BE2C (cell line): ENCODE measurements at regions not wholly inside any gene's neighbourhood (a gene's known extent, or its start where the extent isn't known, plus 50 kb on each side); places are given as distances from the start of the nearest gene placed in this dataset.

Source experiments
- DNase-seq: peaks from one replicate; pipeline ENCODE4 v3.0.0-alpha.2; 2020
- H3K27me3 ChIP-seq: fragments of 250-450 bp; sonication (Bioruptor Pico); 2 replicates; pipeline ENCODE4 v1.5.1; 2020; ENCODE audit warnings: mild to moderate bottlenecking
- H3K36me3 ChIP-seq: fragments of 250-450 bp; sonication (Bioruptor Pico); 2 replicates; pipeline ENCODE4 v1.5.1; 2020; ENCODE audit warnings: mild to moderate bottlenecking
- H3K4me1 ChIP-seq: fragments of 250-450 bp; sonication (Bioruptor Pico); 2 replicates; pipeline ENCODE4 v1.5.1; 2020
- H3K4me3 ChIP-seq: 2 replicates; pipeline ENCODE4 v1.5.1; 2011; ENCODE audit warnings: low read depth, low read length
- H3K9me3 ChIP-seq: fragments of 250-450 bp; sonication (Bioruptor Pico); 2 replicates; pipeline ENCODE4 v1.5.1; 2020
- TF ChIP-seq, protein P1 (sequence below): IDR thresholded peaks from 2 replicates; pipeline ENCODE4 v1.5.1; 2012; ENCODE audit warnings: mild to moderate bottlenecking, low read depth, low read length

GRCh38 chr20:24830649-24831048 is 118.4 kb upstream of the CST7 start:
- H3K4me3 ChIP-seq = no peak overlapping the region
- no peak for DNase-seq
- H3K4me1 ChIP-seq = no peaks in the 10 kb centered on the region
- TF ChIP-seq, protein P1, sequence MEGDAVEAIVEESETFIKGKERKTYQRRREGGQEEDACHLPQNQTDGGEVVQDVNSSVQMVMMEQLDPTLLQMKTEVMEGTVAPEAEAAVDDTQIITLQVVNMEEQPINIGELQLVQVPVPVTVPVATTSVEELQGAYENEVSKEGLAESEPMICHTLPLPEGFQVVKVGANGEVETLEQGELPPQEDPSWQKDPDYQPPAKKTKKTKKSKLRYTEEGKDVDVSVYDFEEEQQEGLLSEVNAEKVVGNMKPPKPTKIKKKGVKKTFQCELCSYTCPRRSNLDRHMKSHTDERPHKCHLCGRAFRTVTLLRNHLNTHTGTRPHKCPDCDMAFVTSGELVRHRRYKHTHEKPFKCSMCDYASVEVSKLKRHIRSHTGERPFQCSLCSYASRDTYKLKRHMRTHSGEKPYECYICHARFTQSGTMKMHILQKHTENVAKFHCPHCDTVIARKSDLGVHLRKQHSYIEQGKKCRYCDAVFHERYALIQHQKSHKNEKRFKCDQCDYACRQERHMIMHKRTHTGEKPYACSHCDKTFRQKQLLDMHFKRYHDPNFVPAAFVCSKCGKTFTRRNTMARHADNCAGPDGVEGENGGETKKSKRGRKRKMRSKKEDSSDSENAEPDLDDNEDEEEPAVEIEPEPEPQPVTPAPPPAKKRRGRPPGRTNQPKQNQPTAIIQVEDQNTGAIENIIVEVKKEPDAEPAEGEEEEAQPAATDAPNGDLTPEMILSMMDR = no peak
- H3K9me3 ChIP-seq = no peaks in the 10 kb centered on the region
- no peaks in the 10 kb centered on the region for H3K27me3 ChIP-seq
- H3K36me3 ChIP-seq = no peaks in the 10 kb centered on the region

- H3K27me3 ChIP-seq = no peaks in the 10 kb centered on the region
Observed at GRCh38 chr20:24831232-24831631, 117.8 kb upstream of the CST7 start.

GRCh38 chr20:24832518-24832917 is 116.6 kb upstream of the CST7 start:
- Histone ChIP-seq H3K36me3 (no peaks in the 10 kb centered on the region), H3K4me1 (no peaks in the 10 kb centered on the region)
- TF ChIP-seq, protein P1 = no peak

More at GRCh38 chr20:24831232-24831631, 117.8 kb upstream of the CST7 start:
- no peak for DNase-seq
- Histone ChIP-seq H3K4me1 (no peaks in the 10 kb centered on the region), H3K36me3 (no peaks in the 10 kb centered on the region), H3K9me3 (no peaks in the 10 kb centered on the region), H3K4me3 (no peak overlapping the region)
- TF ChIP-seq, protein P1 = no peak

GRCh38 chr20:24833592-24833991 is 115.5 kb upstream of the CST7 start:
- H3K4me3 ChIP-seq = no peak overlapping the region
- H3K4me1 ChIP-seq = no peaks in the 10 kb centered on the region
- DNase-seq = no peak
- TF ChIP-seq, protein P1 = no peak
- no peaks in the 10 kb centered on the region for H3K9me3 ChIP-seq
- H3K27me3 ChIP-seq = no peaks in the 10 kb centered on the region
- H3K36me3 ChIP-seq = no peaks in the 10 kb centered on the region

More at GRCh38 chr20:24832518-24832917, 116.6 kb upstream of the CST7 start:
- no peaks in the 10 kb centered on the region for H3K27me3 ChIP-seq
- no peaks in the 10 kb centered on the region for H3K9me3 ChIP-seq
- H3K4me3 ChIP-seq = no peak overlapping the region
- DNase-seq = no peak

DNA sequence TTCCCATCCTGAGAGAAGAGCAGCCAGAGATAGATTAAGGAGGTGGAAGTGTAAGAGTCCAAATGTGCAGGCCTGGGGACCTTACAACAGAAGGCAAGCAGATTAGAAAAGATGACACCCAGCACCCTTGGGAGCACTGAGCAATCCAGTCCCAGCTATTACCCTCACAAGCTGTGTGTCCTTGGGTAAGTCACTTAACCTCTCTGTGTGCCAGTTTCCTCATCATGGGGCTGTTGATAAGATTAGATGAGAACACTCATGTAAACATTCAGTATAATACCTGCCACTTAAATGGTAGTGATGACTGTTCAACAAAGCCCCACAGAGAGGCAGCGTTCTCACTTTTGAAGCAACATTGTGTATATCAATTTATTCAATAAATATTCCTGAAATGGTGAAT is 114.8 kb upstream of the CST7 start:
- no peaks in the 10 kb centered on the region for H3K9me3 ChIP-seq
- no peaks in the 10 kb centered on the region for H3K4me1 ChIP-seq
- TF ChIP-seq, protein P1 = no peak
- H3K4me3 ChIP-seq = no peak overlapping the region
- no peaks in the 10 kb centered on the region for H3K27me3 ChIP-seq
- DNase-seq = no peak
- no peaks in the 10 kb centered on the region for H3K36me3 ChIP-seq

DNA sequence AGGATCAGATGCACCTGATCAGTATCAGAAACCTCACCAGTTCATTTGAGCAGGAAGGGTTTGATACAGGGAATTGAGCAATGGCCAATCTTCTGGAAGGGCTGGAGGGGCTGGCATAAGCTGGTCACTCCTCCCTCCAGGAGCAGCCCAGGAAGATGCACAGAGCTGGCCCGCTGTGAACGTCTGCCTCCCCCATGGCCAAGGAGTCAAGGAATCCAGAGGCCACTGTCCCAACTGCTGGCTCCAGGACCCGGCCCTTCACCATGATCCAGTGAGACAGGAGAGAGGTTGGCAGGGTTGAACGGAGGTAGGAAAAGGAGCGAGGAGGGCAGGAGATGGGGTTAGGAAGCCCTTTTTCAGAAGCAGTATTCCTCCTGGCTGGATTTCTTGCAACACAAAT is 113.9 kb upstream of the CST7 start:
- TF ChIP-seq, protein P1 = no peak
- Histone ChIP-seq H3K36me3 (no peaks in the 10 kb centered on the region), H3K9me3 (no peaks in the 10 kb centered on the region), H3K4me1 (no peaks in the 10 kb centered on the region), H3K27me3 (no peaks in the 10 kb centered on the region), H3K4me3 (no peak overlapping the region)
- DNase-seq = no peak
